ENCODE measurements at regions not wholly inside any gene's neighbourhood (a gene's known extent, or its start where the extent isn't known, plus 50 kb on each side); places are given as distances from the start of the nearest gene placed in this dataset.

DNA sequence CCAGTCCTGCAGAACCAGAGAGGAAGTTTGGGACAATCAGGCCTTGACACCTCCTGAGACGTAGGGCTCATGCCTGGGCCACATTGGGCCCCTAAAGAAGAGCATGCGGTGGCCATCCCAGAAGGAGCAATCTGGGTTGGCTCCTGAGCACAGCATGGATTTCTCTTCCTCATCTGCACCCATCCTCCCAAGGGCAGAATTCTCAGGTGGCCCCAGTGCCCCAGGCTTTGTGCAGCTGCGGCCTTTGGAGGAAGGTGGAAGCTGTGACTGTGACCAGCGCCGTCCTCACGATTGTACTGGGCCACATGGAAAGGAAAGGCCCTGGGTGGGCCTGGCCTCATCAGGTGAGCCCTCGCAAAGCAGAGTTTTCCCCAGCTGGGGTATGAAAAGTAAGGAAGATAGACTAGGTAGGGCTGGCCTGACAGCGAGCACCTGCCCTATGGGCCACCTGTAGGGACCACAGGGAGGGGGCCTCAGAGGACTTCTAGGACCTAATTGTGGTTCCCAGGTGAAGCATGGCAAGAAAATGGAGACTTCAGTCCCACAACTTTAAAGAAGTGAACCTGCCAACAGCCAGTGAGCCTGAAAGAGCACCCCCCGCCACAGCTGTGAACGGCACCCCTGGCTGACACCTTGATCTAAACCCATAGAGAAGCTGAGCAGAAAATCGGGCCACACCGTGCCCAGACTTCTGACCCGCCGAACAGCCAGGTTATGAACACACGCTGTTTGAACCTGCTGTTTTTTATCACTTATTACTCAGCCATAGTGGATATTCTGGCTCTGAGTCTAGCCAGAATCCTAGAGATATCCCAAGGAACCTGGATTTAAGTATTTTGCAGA is 164.1 kb downstream of the IRX2 start:
- H4K20me1 ChIP-seq (ENCODE audit: low read depth, low read length): no peaks in the 10 kb centered on the region
- H3K27ac ChIP-seq (ENCODE audit: low read depth, low read length): no peak overlapping the region
- TF ChIP-seq, protein P1, sequence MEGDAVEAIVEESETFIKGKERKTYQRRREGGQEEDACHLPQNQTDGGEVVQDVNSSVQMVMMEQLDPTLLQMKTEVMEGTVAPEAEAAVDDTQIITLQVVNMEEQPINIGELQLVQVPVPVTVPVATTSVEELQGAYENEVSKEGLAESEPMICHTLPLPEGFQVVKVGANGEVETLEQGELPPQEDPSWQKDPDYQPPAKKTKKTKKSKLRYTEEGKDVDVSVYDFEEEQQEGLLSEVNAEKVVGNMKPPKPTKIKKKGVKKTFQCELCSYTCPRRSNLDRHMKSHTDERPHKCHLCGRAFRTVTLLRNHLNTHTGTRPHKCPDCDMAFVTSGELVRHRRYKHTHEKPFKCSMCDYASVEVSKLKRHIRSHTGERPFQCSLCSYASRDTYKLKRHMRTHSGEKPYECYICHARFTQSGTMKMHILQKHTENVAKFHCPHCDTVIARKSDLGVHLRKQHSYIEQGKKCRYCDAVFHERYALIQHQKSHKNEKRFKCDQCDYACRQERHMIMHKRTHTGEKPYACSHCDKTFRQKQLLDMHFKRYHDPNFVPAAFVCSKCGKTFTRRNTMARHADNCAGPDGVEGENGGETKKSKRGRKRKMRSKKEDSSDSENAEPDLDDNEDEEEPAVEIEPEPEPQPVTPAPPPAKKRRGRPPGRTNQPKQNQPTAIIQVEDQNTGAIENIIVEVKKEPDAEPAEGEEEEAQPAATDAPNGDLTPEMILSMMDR (IDR thresholded peaks at IDR 0.05; ENCODE audit: insufficient read depth, low read length, poor library complexity, severe bottlenecking): no peak
- no peak for TF ChIP-seq EZH2phosphoT487 (conservative IDR thresholded peaks at IDR 0.05; ENCODE audit: low read length)
- no peak overlapping the region for H3K4me2 ChIP-seq (ENCODE audit: low read depth, low read length, poor library complexity, severe bottlenecking)
- no peaks in the 10 kb centered on the region for H3K9me2 ChIP-seq (replicated peaks; ENCODE audit: insufficient read depth, low read length)
- H3K36me3 ChIP-seq (ENCODE audit: low read length): no peaks in the 10 kb centered on the region
- H3K9ac ChIP-seq (ENCODE audit: low read length): no peak overlapping the region
- no peaks in the 10 kb centered on the region for H3K27me3 ChIP-seq (ENCODE audit: low read length)
- no peak overlapping the region for H2AFZ ChIP-seq (ENCODE audit: low read depth, low read length, severe bottlenecking)
- H3F3A ChIP-seq (ENCODE audit: insufficient read depth): no peaks in the 10 kb centered on the region
- no peak overlapping the region for H3K4me3 ChIP-seq (ENCODE audit: insufficient read depth, low read length, poor library complexity, severe bottlenecking)
- no peaks in the 10 kb centered on the region for H3K9me3 ChIP-seq (ENCODE audit: insufficient read depth, low read length)
- H3K79me2 ChIP-seq (ENCODE audit: insufficient read depth, low read length): no peaks in the 10 kb centered on the region

DNA sequence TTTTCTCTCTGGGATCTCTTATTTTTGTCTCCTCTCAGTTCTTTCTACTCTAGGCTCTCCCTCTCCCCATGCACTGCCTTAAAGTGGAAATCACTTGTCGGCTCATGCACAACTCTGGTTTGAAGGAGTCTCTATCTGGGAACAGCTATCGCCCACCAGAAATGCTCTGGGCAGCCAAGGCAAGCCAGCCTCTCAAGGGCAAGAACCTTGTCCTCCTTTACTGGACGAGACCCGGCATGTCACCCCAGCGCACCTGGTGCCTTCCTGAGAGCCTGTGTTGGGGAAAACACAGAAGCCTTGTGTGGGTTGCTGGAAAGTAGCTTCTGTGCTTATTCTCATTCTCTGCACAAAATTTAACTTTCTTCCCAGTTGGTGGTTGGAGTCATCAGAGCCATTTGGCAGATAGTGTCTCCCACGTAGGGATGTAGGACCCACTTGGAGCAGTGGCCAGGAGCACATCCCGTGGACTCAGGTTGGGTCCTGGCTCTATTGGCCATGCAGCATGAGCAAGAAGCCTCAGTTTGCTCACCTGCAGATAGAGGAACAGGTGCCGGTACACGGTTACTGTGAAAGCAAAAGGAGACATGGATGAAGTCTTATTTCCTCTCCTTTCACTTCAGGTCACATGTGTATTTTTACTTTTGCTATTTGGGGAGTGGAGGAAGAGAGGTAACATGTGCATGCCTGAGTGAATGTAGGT is 165.3 kb downstream of the IRX2 start:
- no peak for TF ChIP-seq EZH2phosphoT487 (conservative IDR thresholded peaks at IDR 0.05; ENCODE audit: low read length)
- TF ChIP-seq, protein P1 (IDR thresholded peaks at IDR 0.05; ENCODE audit: insufficient read depth, low read length, poor library complexity, severe bottlenecking): no peak
- Histone ChIP-seq H3K4me3 (ENCODE audit: insufficient read depth, low read length, poor library complexity, severe bottlenecking) (no peak overlapping the region), H3K36me3 (ENCODE audit: low read length) (no peaks in the 10 kb centered on the region), H3K27ac (ENCODE audit: low read depth, low read length) (no peak overlapping the region), H3K4me2 (ENCODE audit: low read depth, low read length, poor library complexity, severe bottlenecking) (no peak overlapping the region), H2AFZ (ENCODE audit: low read depth, low read length, severe bottlenecking) (no peak overlapping the region), H3F3A (ENCODE audit: insufficient read depth) (no peaks in the 10 kb centered on the region), H3K27me3 (ENCODE audit: low read length) (no peaks in the 10 kb centered on the region), H3K9ac (ENCODE audit: low read length) (no peak overlapping the region), H3K9me2 (replicated peaks; ENCODE audit: insufficient read depth, low read length) (no peaks in the 10 kb centered on the region), H3K79me2 (ENCODE audit: insufficient read depth, low read length) (no peaks in the 10 kb centered on the region), H3K9me3 (ENCODE audit: insufficient read depth, low read length) (no peaks in the 10 kb centered on the region), H4K20me1 (ENCODE audit: low read depth, low read length) (no peaks in the 10 kb centered on the region)

DNA sequence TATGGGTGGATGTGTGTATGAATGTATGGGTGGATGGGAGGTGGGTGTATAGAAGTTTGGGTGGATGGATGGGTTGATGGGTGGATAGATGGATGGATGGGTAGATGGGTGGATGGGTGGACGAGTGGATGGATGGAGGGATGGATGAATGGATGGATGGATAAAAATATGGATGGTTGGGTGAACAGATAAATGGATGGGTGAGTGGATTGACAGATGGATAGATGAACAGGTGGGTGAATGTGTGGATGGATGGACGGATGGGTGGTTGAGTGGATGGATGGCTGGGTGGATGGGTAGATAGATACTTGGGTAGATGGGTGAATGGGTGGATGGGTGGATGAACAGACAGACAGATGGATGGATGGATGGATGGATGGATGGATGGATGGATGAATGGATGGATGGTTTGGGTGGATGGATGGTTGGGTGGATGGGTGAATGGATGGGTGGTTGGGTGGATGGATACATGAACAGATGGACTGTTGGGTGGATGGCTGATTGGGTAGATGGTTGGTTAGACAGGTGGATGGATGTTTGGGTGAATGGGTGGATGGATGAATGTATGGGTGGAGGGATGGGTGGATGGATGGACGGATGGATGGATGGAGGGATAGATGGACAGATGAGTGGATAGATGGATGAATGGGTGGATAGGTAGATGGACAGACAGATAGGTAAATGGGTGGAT is 166.8 kb downstream of the IRX2 start:
- Histone ChIP-seq H3K27me3 (ENCODE audit: low read length) (no peaks in the 10 kb centered on the region), H4K20me1 (ENCODE audit: low read depth, low read length) (no peaks in the 10 kb centered on the region), H3K4me3 (ENCODE audit: insufficient read depth, low read length, poor library complexity, severe bottlenecking) (no peak overlapping the region)

More for the DNA sequence above, 166.8 kb downstream of the IRX2 start:
- Histone ChIP-seq H3K36me3 (ENCODE audit: low read length) (no peaks in the 10 kb centered on the region), H3K4me2 (ENCODE audit: low read depth, low read length, poor library complexity, severe bottlenecking) (no peak overlapping the region), H3F3A (ENCODE audit: insufficient read depth) (no peaks in the 10 kb centered on the region), H3K9me2 (replicated peaks; ENCODE audit: insufficient read depth, low read length) (no peaks in the 10 kb centered on the region), H3K79me2 (ENCODE audit: insufficient read depth, low read length) (no peaks in the 10 kb centered on the region), H3K9ac (ENCODE audit: low read length) (no peak overlapping the region), H2AFZ (ENCODE audit: low read depth, low read length, severe bottlenecking) (no peak overlapping the region), H3K27ac (ENCODE audit: low read depth, low read length) (no peak overlapping the region), H3K9me3 (ENCODE audit: insufficient read depth, low read length) (no peaks in the 10 kb centered on the region)
- TF ChIP-seq, protein P1 (IDR thresholded peaks at IDR 0.05; ENCODE audit: insufficient read depth, low read length, poor library complexity, severe bottlenecking): no peak
- TF ChIP-seq EZH2phosphoT487 (conservative IDR thresholded peaks at IDR 0.05; ENCODE audit: low read length): no peak
